A549 (cell line): ENCODE measurements at regions not wholly inside any gene's neighbourhood (a gene's known extent, or its start where the extent isn't known, plus 50 kb on each side); places are given as distances from the start of the nearest gene placed in this dataset.

Experiments
- ATAC-seq, 2 experiments: fragments of 200-7000 bp in 1 of 2; fragments of >200 bp in 1 of 2; cut with Nextera tagmentation in 1 of 2; cut with Tn5 transposase in 1 of 2; 3 replicates each; pipeline versions ENCODE4 v1.8.0 to v1.9.1; 2018 to 2020; ENCODE audit warnings: mild to moderate bottlenecking in 1 of 2, moderate library complexity in 1 of 2
- CTCF ChIA-PET: fragments of 300-600 bp; sonication (Branson Sonifier 250); formaldehyde crosslinking; extraction: SDS; loops from one replicate; lab custom pipeline; 2021; ENCODE audit warnings: antibody characterized with exemption, inconsistent platforms; lab: Yijun Ruan, JAX
- POLR2A ChIA-PET: fragments of 350-600 bp; formaldehyde crosslinking; extraction: SDS; loops from one replicate; lab custom pipeline; 2021; ENCODE audit warnings: antibody characterized with exemption, inconsistent platforms; lab: Yijun Ruan, JAX
- DNase-seq, 2 experiments: peaks; one replicate each; pipeline versions ENCODE4 v3.0.0 to v3.0.0-alpha.2; 2011 to 2016; ENCODE audit warnings: low read depth in 1 of 2, low spot score in 1 of 2
- FAIRE-seq: peaks from 2 replicates; lab custom pipeline; 2011; peaks lifted over from hg19 to GRCh38; lab: Jason Lieb, UNC
- H3K27ac ChIP-seq, 2 experiments: fragments of >200 bp; sonication (Bioruptor Twin); formaldehyde crosslinking; 3 replicates each; pipeline ENCODE4 v1.5.1; 2016 to 2017
- H3K4me1 ChIP-seq: fragments of >200 bp; sonication (Bioruptor Twin); formaldehyde crosslinking; 3 replicates; pipeline ENCODE4 v1.6.1; 2016
- H3K4me2 ChIP-seq: fragments of >200 bp; sonication (Bioruptor Twin); formaldehyde crosslinking; 3 replicates; pipeline ENCODE4 v1.6.1; 2016
- H3K4me3 ChIP-seq: fragments of >200 bp; sonication (Bioruptor Twin); formaldehyde crosslinking; 3 replicates; pipeline ENCODE4 v1.5.1; 2016
- H3K9me3 ChIP-seq: fragments of >200 bp; sonication (Bioruptor Twin); formaldehyde crosslinking; 3 replicates; pipeline ENCODE4 v1.6.1; 2016
- BHLHE40 ChIP-seq: IDR thresholded peaks from 2 replicates; pipeline ENCODE4 v1.6.1; 2012; ENCODE audit warnings: low read depth, low read length, inconsistent platforms
- CEBPB ChIP-seq, 2 experiments: fragments of >200 bp in 1 of 2; sonication (Bioruptor Twin) in 1 of 2; formaldehyde crosslinking in 1 of 2; IDR thresholded peaks; 2 replicates each; pipeline ENCODE4 v1.6.1; 2012 to 2016
- CHD2 ChIP-seq: fragments of 150-350 bp; IDR thresholded peaks from 2 replicates; pipeline ENCODE4 v1.6.1; 2014; ENCODE audit warnings: low read length; ENCODE audit not compliant: partially characterized antibody
- EHMT2 ChIP-seq: fragments of 200-600 bp; sonication (generic); IDR thresholded peaks from 2 replicates; pipeline ENCODE4 v1.6.1; 2016; ENCODE audit warnings: antibody characterized with exemption, low read depth, mild to moderate bottlenecking, moderate library complexity
- FOSB ChIP-seq: fragments of 250-450 bp; sonication (Bioruptor Pico); IDR thresholded peaks from 2 replicates; pipeline ENCODE4 v1.5.0; 2020; ENCODE audit warnings: mild to moderate bottlenecking, moderate library complexity
- GATA3 ChIP-seq: IDR thresholded peaks from 2 replicates; pipeline ENCODE4 v1.6.1; 2012; ENCODE audit warnings: borderline replicate concordance
- HOXB13 ChIP-seq: fragments of 250-450 bp; sonication (Bioruptor Pico); IDR thresholded peaks from 2 replicates; pipeline ENCODE4 v1.5.0; 2020; ENCODE audit warnings: low read depth, mild to moderate bottlenecking, moderate library complexity
- HOXB5 ChIP-seq: fragments of 250-450 bp; sonication (Bioruptor Pico); IDR thresholded peaks from 2 replicates; pipeline ENCODE4 v1.5.0; 2020; ENCODE audit warnings: mild to moderate bottlenecking, moderate library complexity
- JUN ChIP-seq, 2 experiments: fragments of >200 bp; sonication (Bioruptor Twin); formaldehyde crosslinking; IDR thresholded peaks; 2 replicates in 1 of 2; 3 replicates in 1 of 2; pipeline ENCODE4 v1.6.1; 2016 to 2017
- JUNB ChIP-seq: fragments of >200 bp; sonication (Bioruptor Twin); formaldehyde crosslinking; IDR thresholded peaks from 2 replicates; pipeline ENCODE4 v1.6.1; 2016
- KDM1A ChIP-seq: fragments of 200-600 bp; sonication (generic); IDR thresholded peaks from 2 replicates; pipeline ENCODE4 v1.6.1; 2016; ENCODE audit warnings: low read depth, mild to moderate bottlenecking
- MAFK ChIP-seq: fragments of 450-650 bp; IDR thresholded peaks from 2 replicates; pipeline ENCODE4 v1.6.1; 2014; ENCODE audit not compliant: partially characterized antibody
- MAZ ChIP-seq: fragments of 150-350 bp; IDR thresholded peaks from 2 replicates; pipeline ENCODE4 v1.6.1; 2014; ENCODE audit warnings: antibody characterized with exemption, low read depth, low read length, borderline replicate concordance
- NFE2L2 ChIP-seq: fragments of 150-350 bp; conservative IDR thresholded peaks from 2 replicates; pipeline ENCODE4 v1.6.1; 2014; ENCODE audit warnings: low read length
- NPAS2 ChIP-seq: fragments of 250-450 bp; sonication (Bioruptor Pico); IDR thresholded peaks from 2 replicates; pipeline ENCODE4 v1.8.0; 2022; ENCODE audit warnings: mild to moderate bottlenecking, moderate library complexity, borderline replicate concordance
- NR3C1 ChIP-seq: fragments of >200 bp; sonication (Bioruptor Twin); formaldehyde crosslinking; IDR thresholded peaks from 3 replicates; pipeline ENCODE4 v1.6.1; 2017
- RARB ChIP-seq: fragments of 250-450 bp; sonication (Bioruptor Pico); IDR thresholded peaks from 2 replicates; pipeline ENCODE4 v1.8.0; 2021; ENCODE audit warnings: mild to moderate bottlenecking, moderate library complexity
- RCOR1 ChIP-seq: fragments of 150-350 bp; IDR thresholded peaks from 2 replicates; pipeline ENCODE4 v1.6.1; 2014; ENCODE audit warnings: antibody characterized with exemption, low read length, low read depth
- RNF2 ChIP-seq: fragments of 200-600 bp; sonication (generic); IDR thresholded peaks from 2 replicates; pipeline ENCODE4 v1.6.1; 2016; ENCODE audit warnings: low read depth, mild to moderate bottlenecking, antibody characterized with exemption, moderate library complexity, borderline replicate concordance
- SREBF2 ChIP-seq: fragments of 450-650 bp; IDR thresholded peaks from 2 replicates; pipeline ENCODE4 v1.6.1; 2014; ENCODE audit warnings: mild to moderate bottlenecking, moderate library complexity
- TFCP2L1 ChIP-seq: fragments of 250-450 bp; sonication (Bioruptor Pico); IDR thresholded peaks from 2 replicates; pipeline ENCODE4 v1.5.0; 2021; ENCODE audit warnings: mild to moderate bottlenecking
- USF2 ChIP-seq: fragments of 450-650 bp; IDR thresholded peaks from 2 replicates; pipeline ENCODE4 v1.6.1; 2014; ENCODE audit warnings: antibody characterized with exemption
- ZSCAN20 ChIP-seq: fragments of 250-450 bp; sonication (Bioruptor Pico); IDR thresholded peaks from 2 replicates; pipeline ENCODE4 v1.8.0; 2022; ENCODE audit warnings: mild to moderate bottlenecking, moderate library complexity
- WGBS: methylation state at CpG from one replicate; pipeline ENCODE4 v1.1.6; 2017; ENCODE audit errors: missing lambda C conversion rate; 5-methylcytosine and 5-hydroxymethylcytosine counted together
- TF ChIP-seq, protein P1 (sequence below): IDR thresholded peaks from 2 replicates; pipeline ENCODE4 v1.6.1; 2012
- TF ChIP-seq, protein P2 (sequence below): fragments of 250-450 bp; sonication (Bioruptor Pico); IDR thresholded peaks from 2 replicates; pipeline ENCODE4 v1.5.0; 2021; ENCODE audit warnings: mild to moderate bottlenecking, moderate library complexity, borderline replicate concordance

DNA sequence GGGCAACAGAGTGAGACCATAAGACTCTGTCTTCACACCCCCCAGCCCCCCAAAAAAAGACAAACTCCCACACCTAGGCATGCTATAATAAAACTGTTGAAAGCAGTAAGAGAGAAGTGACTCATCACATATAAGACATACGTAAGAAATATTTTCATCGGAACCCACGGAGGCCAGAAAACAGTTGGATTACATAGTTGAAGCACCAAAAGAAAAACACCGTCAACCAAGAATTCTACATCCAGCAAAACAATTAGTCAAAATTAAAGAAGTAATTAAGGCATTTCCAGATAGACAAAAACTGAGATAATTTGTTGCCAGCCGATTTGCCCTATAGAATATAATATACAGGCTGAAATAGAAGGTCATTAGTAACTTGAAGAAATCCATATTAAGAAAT lies 128.7 kb downstream of the VAPA start:
- Histone ChIP-seq H3K27ac (no peak overlapping the region; a peak in 1 of 6 replicates), H3K9me3 (no peaks in the 10 kb centered on the region), H3K4me1 (no peaks in the 10 kb centered on the region), H3K4me2 (no peak overlapping the region), H3K4me3 (no peak overlapping the region)
- DNase-seq (no peak), ATAC-seq (no peak), FAIRE-seq (no peak)
- ChIA-PET CTCF (interaction anchor here (0.6 kb wide), 1 partner anchor 1084 kb away, joined by 4 read pairs; no protein-coding TSS in a partner anchor), POLR2A (no interaction called here)
- WGBS, result 73% methylated on average over 5 of the region's 5 CpGs
- TF ChIP-seq JUNB, result no peak
- TF ChIP-seq GATA3, result no peak
- no peak for TF ChIP-seq NPAS2 (CRISPR knock-in tag)
- TF ChIP-seq BHLHE40, result no peak
- no peak for TF ChIP-seq MAZ
- TF ChIP-seq NFE2L2, result no peak
- TF ChIP-seq USF2, result no peak
- TF ChIP-seq, protein P1, sequence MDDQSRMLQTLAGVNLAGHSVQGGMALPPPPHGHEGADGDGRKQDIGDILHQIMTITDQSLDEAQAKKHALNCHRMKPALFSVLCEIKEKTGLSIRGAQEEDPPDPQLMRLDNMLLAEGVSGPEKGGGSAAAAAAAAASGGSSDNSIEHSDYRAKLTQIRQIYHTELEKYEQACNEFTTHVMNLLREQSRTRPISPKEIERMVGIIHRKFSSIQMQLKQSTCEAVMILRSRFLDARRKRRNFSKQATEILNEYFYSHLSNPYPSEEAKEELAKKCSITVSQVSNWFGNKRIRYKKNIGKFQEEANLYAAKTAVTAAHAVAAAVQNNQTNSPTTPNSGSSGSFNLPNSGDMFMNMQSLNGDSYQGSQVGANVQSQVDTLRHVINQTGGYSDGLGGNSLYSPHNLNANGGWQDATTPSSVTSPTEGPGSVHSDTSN, result no peak
- TF ChIP-seq CHD2, result no peak
- no peak for TF ChIP-seq ZSCAN20
- no peak for TF ChIP-seq MAFK
- no peak for TF ChIP-seq SREBF2

- 95% methylated on average over 1 of the region's 1 CpG for WGBS
- H3K9me3 ChIP-seq, result no peaks in the 10 kb centered on the region
- H3K4me1 ChIP-seq, result no peaks in the 10 kb centered on the region
- no peak for ATAC-seq
- no peak overlapping the region for H3K4me2 ChIP-seq
- FAIRE-seq, result no peak
- H3K27ac ChIP-seq, result no peak overlapping the region
- H3K4me3 ChIP-seq, result no peak overlapping the region
- no peak for DNase-seq
- CTCF ChIA-PET, result no interaction called here
- TF ChIP-seq USF2 (no peak), EHMT2 (no peak), NFE2L2 (no peak), HOXB13 (CRISPR knock-in tag) (no peak), FOSB (CRISPR knock-in tag) (no peak), RCOR1 (no peak), CEBPB (IDR thresholded peaks at IDR 0.05) (no peak), RARB (no peak), KDM1A (no peak), TFCP2L1 (no peak), RNF2 (no peak), JUN (IDR thresholded peaks at IDR 0.05) (no peak), NR3C1 (no peak), HOXB5 (CRISPR knock-in tag) (no peak)
- TF ChIP-seq, protein P2, sequence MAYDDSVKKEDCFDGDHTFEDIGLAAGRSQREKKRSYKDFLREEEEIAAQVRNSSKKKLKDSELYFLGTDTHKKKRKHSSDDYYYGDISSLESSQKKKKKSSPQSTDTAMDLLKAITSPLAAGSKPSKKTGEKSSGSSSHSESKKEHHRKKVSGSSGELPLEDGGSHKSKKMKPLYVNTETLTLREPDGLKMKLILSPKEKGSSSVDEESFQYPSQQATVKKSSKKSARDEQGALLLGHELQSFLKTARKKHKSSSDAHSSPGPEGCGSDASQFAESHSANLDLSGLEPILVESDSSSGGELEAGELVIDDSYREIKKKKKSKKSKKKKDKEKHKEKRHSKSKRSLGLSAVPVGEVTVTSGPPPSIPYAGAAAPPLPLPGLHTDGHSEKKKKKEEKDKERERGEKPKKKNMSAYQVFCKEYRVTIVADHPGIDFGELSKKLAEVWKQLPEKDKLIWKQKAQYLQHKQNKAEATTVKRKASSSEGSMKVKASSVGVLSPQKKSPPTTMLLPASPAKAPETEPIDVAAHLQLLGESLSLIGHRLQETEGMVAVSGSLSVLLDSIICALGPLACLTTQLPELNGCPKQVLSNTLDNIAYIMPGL (CRISPR knock-in tag), result no peak
- POLR2A ChIA-PET, result no interaction called here
Observed at GRCh38 chr18:10044054-10044453, 130.2 kb downstream of the VAPA start.
